GM19397 (cell line): ENCODE measurements at regions not wholly inside any gene's neighbourhood (a gene's known extent, or its start where the extent isn't known, plus 50 kb on each side); places are given as distances from the start of the nearest gene placed in this dataset.

Source experiments
- ATAC-seq: cut with Tn5 transposase; IDR thresholded peaks from one replicate; pipeline ENCODE4 v1.9.1; 2021; ENCODE audit warnings: mild to moderate bottlenecking, moderate library complexity; ENCODE audit not compliant: unreplicated experiment

DNA sequence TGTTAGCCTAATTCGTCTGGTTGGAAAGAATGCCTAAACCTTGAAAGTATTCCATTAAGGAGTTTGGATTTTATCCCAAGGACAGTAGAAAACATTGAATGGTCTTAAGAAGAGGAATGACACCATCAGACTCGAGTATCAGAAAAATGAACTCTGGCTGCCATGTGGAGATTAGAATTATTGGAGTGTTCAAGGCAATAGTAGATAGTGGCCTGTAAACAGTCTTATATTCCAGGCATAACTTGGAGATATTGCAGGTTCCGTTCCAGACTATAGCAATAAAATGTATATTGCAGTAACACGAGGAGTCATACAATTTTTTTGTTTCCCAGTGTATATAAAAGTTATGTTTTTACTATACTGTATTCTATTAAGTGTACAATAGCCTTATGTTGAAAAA, 130.9 kb downstream of the GDAP2 start:
- no peak for ATAC-seq

DNA sequence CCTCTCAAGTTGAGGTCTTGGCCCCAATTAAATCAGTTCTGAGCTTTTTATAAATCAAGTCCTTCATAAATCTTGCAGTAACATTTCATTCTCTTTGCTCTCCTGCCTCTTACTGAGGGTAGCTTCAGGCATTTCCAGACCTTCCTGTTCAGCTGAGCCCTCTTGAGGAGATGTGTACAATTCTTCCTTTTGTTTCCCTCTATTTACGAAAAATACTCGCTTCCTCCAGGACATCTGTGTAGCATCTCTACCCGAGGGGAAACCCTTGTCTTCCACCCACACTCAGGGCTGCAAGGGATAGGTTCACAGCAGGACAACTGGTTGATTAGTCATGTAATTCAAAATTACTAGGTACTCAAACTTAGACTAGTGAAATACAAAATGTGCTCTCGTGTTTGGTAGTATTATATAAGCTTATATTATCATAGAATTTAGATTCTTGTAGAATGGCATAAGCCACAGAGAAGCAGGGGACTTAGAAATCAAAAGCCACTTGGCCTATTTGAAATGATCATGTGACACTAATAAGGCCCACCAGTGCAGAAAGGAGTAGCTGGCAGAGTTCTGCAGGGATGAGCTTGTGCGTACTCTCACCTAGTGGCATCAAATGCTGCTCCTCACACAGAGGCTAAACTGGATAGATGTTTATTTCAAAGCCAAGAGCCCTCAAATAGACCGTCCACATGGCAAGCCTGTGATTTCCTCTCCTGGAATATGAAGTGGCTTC, 126.7 kb downstream of the GDAP2 start:
- ATAC-seq, result no peak

DNA sequence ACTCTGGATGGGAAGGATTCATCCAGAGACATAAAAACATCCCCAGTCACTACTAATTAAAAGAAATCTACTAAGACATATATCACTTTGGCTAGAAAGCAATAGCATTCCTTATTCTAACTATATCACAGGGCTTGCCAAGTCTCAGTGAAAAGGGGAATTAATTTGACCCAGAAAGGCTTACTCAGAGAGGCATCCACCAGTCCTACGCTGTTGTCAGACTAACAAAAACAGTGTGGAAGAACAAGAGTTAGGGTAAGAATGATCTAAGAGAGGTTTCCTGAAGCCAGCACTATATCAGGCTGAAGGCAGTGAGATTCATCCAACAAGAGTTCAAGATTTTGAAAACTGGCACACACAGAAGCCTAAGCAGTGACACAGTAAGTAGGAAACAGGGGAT, 126.1 kb downstream of the GDAP2 start:
- no peak for ATAC-seq

DNA sequence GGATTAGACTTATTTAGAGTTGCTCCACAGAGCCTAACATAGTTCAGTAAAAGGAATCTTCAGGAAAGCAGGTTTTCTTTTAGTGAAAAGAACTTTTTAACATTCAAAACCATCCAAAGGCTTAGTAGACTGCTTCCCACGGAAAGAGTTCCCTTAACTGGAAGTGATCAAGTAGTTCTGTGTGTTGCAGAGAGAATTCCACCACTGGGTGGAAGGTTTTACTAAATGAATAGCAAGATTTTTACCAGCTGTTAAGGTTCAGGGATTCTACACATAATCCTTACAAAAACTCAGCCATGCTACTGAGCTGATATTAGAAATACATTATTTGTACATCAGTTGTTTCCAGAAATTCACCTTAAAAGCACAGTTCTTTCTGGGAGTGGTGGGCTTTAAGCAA, 119.7 kb downstream of the GDAP2 start:
- no peak for ATAC-seq

DNA sequence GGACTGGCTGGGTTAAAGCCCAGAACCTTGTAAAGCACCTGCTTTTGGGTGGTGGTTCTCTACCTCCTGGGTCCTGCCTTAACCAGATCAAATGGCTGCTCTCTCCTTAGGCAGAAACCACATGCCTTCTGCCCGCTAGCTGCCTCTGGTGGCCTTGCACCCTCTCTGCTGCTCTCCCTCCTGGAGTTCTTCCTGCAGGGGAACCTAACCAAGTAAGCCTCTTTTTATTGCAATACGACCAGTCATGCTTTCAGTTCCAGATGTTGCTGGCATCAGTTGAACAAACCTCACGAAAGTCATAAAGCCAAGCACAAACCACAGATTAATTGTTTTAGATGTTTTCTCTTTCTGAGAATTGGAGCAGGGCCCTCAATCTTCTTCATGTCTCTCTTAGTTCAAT, 118.9 kb downstream of the GDAP2 start:
- no peak for ATAC-seq

DNA sequence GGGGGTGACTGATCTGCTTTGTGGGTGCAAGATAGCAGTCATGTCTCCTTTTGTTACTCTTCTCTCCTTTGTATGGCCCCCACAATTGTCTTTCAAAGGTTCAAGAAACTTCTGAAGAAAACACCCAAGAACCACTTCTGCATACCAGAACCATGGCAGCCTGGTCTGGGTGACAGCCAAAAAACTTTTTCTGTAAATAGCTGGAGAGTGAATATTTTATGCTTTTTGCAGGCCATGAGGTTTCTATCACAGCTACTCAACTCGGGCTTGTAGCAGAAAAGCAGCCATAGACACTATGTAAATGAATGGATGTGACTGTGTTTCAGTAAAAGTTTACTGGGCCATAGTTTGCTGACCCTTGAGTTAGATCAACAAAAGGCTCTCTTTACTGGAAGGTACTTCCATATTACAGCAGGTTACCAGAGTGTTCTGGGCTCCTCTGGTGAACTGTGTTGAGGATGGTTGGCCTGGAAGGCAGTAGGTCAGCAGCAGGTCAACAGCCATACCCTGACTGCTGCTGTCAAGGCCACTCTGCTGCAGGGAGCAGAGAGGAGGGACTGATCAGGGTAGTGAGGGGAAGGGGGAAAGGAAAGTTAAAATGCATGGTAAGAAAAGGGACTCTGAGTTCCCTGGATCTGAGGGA, 116.4 kb downstream of the GDAP2 start:
- ATAC-seq, result no peak
